Muscle layer of duodenum (tissue), 2 donors: ENCODE measurements at regions not wholly inside any gene's neighbourhood (a gene's known extent, or its start where the extent isn't known, plus 50 kb on each side); places are given as distances from the start of the nearest gene placed in this dataset.
"Not testable (repeated sequence)": the region's sequence is repeated elsewhere in the genome, so short reads cannot be mapped to it uniquely, and the experiment has no call there.

Experiments used
- H3K27ac ChIP-seq: one replicate; pipeline ENCODE4 v1.7.0; 2013; ENCODE audit warnings: mild to moderate bottlenecking, low read length
- H3K27me3 ChIP-seq: one replicate; pipeline ENCODE4 v1.7.0; 2013; ENCODE audit warnings: low read depth, mild to moderate bottlenecking, control low read depth, low read length
- H3K36me3 ChIP-seq, 2 donors: one replicate each; pipeline ENCODE4 v1.7.0; 2013; ENCODE audit warnings: low read length in 2 of 2, control low read depth in 1 of 2, mild to moderate bottlenecking in 1 of 2; ENCODE audit not compliant: insufficient read depth in 2 of 2, control insufficient read depth in 1 of 2
- H3K4me1 ChIP-seq, 2 donors: one replicate each; pipeline ENCODE4 v1.7.0; 2013; ENCODE audit warnings: low read length in 2 of 2, mild to moderate bottlenecking in 2 of 2, control low read depth in 1 of 2, moderate library complexity in 1 of 2; ENCODE audit not compliant: insufficient read depth in 2 of 2, control insufficient read depth in 1 of 2
- H3K4me3 ChIP-seq, 2 donors: one replicate each; pipeline ENCODE4 v1.7.0; 2013; ENCODE audit warnings: low read length in 2 of 2, low read depth in 1 of 2, mild to moderate bottlenecking in 1 of 2
- H3K9me3 ChIP-seq, 2 donors: one replicate each; pipeline ENCODE4 v1.7.0; 2013; ENCODE audit warnings: low read length in 2 of 2, control low read depth in 1 of 2, mild to moderate bottlenecking in 1 of 2; ENCODE audit not compliant: control insufficient read depth in 1 of 2
- donor health status: healthy.

DNA sequence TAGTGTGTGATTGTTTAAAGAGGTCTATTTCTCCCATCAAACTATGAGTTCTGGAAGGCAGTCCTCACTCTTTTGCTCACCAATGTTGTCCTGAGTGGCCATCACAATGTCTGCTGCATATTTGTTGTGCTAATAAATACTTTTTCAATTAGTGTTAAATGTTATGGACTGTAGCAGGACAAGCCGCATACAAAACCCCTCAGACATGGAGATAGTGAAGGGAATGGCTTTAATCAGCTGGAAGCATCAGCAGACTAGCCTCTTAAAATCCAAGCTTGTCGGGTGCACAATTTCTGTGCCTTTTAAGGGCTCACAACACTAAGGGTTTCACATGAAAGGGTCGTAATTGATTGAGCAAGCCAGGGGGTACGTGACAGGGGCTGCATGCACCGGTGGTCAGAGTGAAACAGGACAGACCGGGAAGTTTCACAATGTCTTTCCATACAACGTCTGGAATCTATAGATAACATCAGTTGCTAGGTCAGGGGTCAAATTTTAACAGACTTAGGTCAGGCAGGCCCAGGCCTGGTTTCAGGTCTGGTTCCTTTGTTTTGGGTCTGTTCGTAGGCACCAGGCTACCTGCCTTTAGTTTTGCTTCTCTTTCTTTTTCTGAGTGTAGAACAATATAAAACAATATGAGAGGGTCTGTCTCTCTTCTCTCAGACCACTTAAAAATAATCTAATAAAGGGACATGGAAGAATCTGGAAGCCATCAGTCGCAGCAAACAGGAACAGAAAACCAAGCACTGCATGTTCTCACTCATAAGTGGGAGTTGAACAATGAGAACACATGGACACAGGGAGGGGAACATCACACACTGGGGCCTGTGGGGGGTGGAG lies 327.6 kb upstream of the HTR1E start:
- H3K36me3 ChIP-seq: no peaks in the 10 kb centered on the region
- H3K4me3 ChIP-seq: no peak overlapping the region
- H3K27me3 ChIP-seq: no peaks in the 10 kb centered on the region
- H3K27ac ChIP-seq: no peak overlapping the region
- no peaks in the 10 kb centered on the region for H3K9me3 ChIP-seq
- no peaks in the 10 kb centered on the region for H3K4me1 ChIP-seq

DNA sequence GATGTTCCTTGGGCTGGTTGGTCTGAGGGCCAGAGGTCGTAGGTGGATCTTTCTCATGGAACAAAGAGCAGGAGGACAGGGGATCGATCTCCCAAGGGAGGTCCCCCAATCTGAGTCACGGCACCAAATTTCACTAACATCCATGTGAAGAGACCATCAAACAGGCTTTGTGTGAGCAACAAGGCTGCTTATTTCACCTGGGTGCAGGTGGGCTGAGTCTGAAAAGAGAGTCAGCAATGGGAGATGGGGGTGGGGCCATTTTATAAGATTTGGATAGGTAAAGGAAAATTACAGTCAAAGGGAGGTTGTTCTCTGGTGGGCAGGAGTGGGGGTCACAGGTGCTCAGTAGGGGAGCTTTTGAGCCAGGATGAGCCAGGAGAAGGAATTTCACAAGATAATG lies 334.0 kb upstream of the HTR1E start:
- not testable (repeated sequence) for H3K27me3 ChIP-seq, H3K4me3 ChIP-seq, H3K9me3 ChIP-seq, H3K4me1 ChIP-seq, H3K36me3 ChIP-seq, H3K27ac ChIP-seq

DNA sequence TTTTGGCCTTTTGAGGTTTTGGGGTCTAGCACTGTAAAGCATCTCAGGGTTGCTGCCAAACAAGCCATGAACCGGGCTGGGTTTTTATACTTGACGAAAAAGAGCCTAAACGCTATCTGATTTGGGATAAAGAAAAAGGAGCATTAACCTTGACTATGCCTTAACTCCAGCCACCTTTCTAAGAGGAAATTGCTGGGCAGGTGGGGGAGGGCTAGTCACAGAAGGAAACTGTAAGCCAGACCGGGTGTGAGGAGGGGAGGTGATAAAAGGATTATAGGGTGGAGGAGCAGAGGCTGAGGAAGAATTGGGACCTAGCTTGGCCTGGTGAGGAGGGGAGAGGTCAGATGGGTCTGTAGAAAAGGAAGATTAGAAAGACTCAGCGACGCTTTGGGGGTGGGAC lies 335.2 kb upstream of the HTR1E start:
- H3K4me3 ChIP-seq, H3K27me3 ChIP-seq, H3K9me3 ChIP-seq, H3K4me1 ChIP-seq, H3K36me3 ChIP-seq, H3K27ac ChIP-seq: not testable (repeated sequence)

DNA sequence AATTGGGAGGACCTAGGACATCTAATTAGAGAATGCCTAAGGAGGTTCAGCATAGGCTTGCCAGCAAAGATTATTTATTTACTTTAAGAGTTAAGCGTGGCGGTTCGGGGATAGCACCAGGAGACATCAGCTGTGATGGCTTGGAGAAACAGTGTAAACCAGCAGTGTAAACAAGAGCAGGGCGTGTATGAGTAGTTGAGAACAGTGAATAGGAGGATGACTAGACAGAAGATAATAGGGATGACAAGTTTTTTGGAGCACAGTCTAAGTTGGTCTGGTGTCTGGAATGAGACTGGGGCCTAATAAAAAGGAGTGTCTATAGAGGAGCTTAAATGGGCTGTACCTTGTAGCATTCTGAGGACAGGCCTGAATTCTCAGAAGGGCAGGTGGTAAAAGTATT lies 338.4 kb upstream of the HTR1E start:
- H3K27ac ChIP-seq, H3K4me3 ChIP-seq, H3K4me1 ChIP-seq, H3K9me3 ChIP-seq, H3K27me3 ChIP-seq, H3K36me3 ChIP-seq: not testable (repeated sequence)

GRCh38 chr6:86595641-86596040 lies 341.7 kb upstream of the HTR1E start:
- Histone ChIP-seq H3K9me3 (no peaks in the 10 kb centered on the region), H3K36me3 (no peaks in the 10 kb centered on the region), H3K27me3 (no peaks in the 10 kb centered on the region), H3K27ac (no peak overlapping the region), H3K4me1 (no peaks in the 10 kb centered on the region), H3K4me3 (no peak overlapping the region)

- H3K4me3 ChIP-seq: no peak overlapping the region
- no peaks in the 10 kb centered on the region for H3K4me1 ChIP-seq
- H3K27ac ChIP-seq: no peak overlapping the region
- H3K9me3 ChIP-seq: peaks cover 0 to 26% of the 10 kb centered on the region in 2 donors
- no peaks in the 10 kb centered on the region for H3K36me3 ChIP-seq
- no peaks in the 10 kb centered on the region for H3K27me3 ChIP-seq
Measured at GRCh38 chr6:86586195-86586594, 351.1 kb upstream of the HTR1E start.

DNA sequence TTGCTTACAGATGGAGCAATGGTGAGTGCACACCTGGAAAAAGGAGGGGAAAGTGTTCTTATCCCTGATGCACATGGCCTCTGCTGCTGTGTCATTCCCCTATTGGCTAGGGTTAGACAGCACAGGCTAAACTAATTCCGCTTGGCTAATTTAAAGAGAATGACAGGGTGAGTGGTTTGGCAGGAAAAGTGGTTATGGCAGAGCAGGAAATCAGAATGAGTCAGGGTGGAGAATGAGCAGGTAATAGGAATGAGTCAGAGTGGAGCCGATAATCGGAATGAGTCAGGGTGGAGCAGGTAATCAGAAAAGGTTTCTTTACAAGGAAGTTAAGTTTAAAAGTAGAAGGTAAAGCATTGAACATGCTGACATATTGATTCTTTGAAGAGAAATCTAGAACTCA lies 355.5 kb upstream of the HTR1E start:
- no peak overlapping the region for H3K4me3 ChIP-seq
- H3K27me3 ChIP-seq: no peaks in the 10 kb centered on the region
- no peaks in the 10 kb centered on the region for H3K4me1 ChIP-seq
- H3K36me3 ChIP-seq: no peaks in the 10 kb centered on the region
- H3K9me3 ChIP-seq: peaks cover 0 to 33% of the 10 kb centered on the region in 2 donors
- no peak overlapping the region for H3K27ac ChIP-seq

DNA sequence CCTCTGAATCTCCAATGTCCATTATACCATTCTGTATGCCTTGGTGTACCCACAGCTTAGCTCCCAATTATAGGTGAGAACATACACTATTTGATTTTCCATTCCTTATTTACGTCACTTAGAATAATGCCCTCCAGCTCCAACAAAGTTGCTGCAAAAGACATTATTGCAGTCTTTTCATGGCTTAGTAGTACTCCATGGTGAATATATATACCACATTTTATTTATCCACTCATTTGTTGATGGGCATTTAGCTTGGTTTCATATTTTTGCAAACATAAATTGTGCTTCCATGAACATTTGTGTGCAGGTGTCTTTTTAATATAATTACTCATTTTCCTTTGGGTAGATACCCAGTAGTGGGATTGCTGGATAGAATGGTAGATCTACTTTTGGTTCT lies 374.1 kb upstream of the HTR1E start:
- no peaks in the 10 kb centered on the region for H3K36me3 ChIP-seq
- H3K9me3 ChIP-seq: peaks cover 0 to 4% of the 10 kb centered on the region in 2 donors
- no peaks in the 10 kb centered on the region for H3K4me1 ChIP-seq
- H3K27ac ChIP-seq: no peak overlapping the region
- H3K4me3 ChIP-seq: no peak overlapping the region
- no peaks in the 10 kb centered on the region for H3K27me3 ChIP-seq

DNA sequence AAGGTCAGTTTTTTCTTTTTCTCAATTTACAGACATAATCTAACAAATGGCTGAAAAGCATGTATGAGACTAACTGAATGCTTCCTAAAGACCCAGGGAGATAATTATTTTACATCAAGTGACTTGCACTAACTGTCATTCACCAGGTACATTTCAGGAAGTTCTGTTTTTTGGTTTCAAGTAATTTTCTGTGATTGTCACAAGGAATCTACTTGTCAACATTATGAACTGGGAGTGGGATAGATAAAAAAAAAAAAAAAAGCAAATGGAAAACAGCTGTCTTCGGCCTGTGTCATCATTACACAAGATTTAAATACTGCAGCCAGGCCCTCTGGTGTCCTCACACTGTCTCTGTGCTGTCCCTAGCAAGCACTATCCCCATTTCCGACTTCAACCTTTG lies 379.0 kb upstream of the HTR1E start:
- no peak overlapping the region for H3K27ac ChIP-seq
- H3K9me3 ChIP-seq: peaks cover 0 to 4% of the 10 kb centered on the region in 2 donors
- no peaks in the 10 kb centered on the region for H3K4me1 ChIP-seq
- H3K27me3 ChIP-seq: no peaks in the 10 kb centered on the region
- H3K36me3 ChIP-seq: no peaks in the 10 kb centered on the region
- H3K4me3 ChIP-seq: no peak overlapping the region

GRCh38 chr6:86537292-86537861 lies 400.0 kb upstream of the HTR1E start:
- Histone ChIP-seq H3K36me3 (no peaks in the 10 kb centered on the region), H3K9me3 (peaks cover 0 to 3% of the 10 kb centered on the region in 2 donors), H3K4me1 (no peaks in the 10 kb centered on the region), H3K27me3 (no peaks in the 10 kb centered on the region), H3K27ac (no peak overlapping the region), H3K4me3 (no peak overlapping the region)

GRCh38 chr6:86536121-86536520 lies 401.2 kb upstream of the HTR1E start:
- no peaks in the 10 kb centered on the region for H3K36me3 ChIP-seq
- H3K27me3 ChIP-seq: no peaks in the 10 kb centered on the region
- H3K9me3 ChIP-seq: peaks cover 0 to 3% of the 10 kb centered on the region in 2 donors
- no peak overlapping the region for H3K4me3 ChIP-seq
- H3K4me1 ChIP-seq: no peaks in the 10 kb centered on the region
- no peak overlapping the region for H3K27ac ChIP-seq

DNA sequence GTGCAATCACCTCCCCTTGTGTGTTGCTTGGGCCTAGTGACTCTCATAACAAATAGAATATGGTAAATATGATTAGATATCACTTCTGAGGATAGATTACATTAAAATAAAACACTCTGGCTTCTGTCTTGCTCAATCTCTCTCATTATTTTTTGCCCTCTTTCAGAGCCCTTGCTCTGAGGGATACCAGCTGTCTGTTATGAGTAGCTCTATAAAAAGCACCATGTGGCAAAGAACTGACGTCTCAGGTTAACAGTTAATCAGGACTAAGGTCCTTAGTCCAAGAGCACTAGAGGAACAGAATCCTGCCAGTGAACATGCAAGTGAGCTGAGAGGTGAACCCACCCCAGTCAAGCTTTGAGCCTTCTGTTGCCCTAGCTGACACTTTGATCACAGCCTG lies 402.2 kb upstream of the HTR1E start:
- Histone ChIP-seq H3K4me1 (no peaks in the 10 kb centered on the region), H3K27ac (no peak overlapping the region), H3K27me3 (no peaks in the 10 kb centered on the region), H3K36me3 (no peaks in the 10 kb centered on the region), H3K9me3 (peaks cover 0 to 3% of the 10 kb centered on the region in 2 donors), H3K4me3 (no peak overlapping the region)
